Limb (tissue), 2 donors: ENCODE measurements at regions not wholly inside any gene's neighbourhood (a gene's known extent, or its start where the extent isn't known, plus 50 kb on each side); places are given as distances from the start of the nearest gene placed in this dataset.
A peak's percentile ranks its signal among the peaks of the same experiment; 100 is the strongest.

Source experiments
- DNase-seq, 2 donors: peaks; one replicate each; pipeline ENCODE4 v3.0.0-alpha.2; 2016; ENCODE audit errors: extremely low spot score in 2 of 2

DNA sequence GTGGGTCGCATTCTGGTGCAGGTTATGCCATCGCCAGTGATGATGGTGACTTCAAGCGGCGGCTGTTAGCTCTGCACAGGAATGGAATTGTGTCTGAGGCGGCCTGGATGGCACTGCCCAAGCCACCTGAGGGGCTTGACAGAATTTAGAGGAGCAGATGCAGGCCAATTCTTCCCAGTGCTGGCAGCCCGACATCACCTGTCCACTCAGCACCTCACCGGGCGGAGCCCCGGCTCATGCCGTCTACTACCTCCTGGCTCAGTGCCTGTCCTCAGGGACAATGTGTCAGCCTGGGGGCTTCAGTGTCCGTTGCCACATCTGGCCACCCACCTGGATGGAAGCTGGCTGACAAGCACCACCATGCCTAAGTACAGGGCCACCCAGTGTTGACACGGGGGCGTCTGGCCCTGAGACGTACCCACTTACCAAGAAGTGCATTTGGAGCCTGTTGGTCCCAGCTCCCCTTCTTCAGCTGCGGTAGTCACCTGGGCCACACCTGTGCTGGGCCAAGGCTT, 420.5 kb upstream of the MKI67 start:
- no peak for DNase-seq

DNA sequence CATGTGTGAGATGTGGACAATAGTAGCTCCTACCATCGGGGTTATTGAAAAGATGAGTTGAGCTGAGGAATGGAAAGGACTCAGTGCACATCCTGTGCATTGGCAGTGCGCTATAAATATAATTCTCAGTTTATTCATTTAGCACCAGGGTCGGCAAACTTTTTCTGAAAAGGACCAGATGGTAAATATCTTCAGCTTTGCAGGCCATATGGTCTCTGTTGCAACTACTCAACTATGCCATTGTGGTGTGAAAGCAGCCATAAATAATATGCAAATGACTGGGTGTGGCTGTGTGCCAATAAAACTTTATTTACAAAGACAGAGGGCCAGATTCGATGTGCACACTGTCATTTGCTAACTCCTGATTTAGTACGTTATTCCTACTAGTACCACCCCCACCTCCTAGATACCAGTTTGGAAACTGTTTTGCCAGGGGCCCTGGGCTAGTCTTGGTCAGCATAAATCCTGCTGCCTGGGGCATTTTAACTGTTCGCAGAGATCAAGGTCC, 422.9 kb upstream of the MKI67 start:
- no peak for DNase-seq

DNA sequence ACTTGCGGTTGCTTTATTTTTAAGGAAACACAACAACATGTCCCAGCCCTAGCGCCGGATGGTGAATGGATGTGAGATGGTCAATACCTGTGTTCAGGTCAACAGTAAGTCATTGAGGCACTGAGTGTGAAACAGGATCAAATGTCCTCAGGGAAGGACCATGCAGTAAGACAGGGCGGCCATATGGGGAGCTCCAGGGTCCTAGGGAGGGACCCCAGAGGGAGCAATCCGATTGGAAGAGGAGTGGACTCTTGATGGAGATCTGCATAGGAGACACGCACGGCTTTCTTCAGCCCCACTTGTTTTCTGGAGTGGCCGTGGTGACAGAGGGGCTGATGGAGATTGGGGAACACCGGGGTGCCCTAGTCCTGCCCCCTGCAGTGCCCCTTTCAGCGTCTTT, 423.8 kb upstream of the MKI67 start:
- no peak for DNase-seq

DNA sequence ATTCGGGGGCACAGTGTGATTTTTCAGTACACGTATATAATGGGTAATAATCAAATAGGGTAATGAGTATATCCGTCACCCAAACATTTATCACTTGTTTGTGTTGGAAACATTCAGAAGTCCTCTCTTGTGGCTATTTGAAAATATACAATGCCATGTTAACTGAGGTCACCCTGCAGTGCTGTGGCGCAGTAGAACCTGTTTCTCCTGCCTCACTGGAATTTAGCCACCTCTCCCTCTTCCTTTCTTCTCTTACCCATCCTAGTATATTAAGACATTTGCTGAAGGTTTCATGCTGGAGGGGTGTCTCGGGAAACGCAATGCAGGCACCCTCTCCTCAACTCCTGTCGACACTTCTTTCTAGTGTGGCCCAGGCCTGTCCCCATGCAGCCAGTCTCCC, 425.3 kb upstream of the MKI67 start:
- no peak for DNase-seq

DNA sequence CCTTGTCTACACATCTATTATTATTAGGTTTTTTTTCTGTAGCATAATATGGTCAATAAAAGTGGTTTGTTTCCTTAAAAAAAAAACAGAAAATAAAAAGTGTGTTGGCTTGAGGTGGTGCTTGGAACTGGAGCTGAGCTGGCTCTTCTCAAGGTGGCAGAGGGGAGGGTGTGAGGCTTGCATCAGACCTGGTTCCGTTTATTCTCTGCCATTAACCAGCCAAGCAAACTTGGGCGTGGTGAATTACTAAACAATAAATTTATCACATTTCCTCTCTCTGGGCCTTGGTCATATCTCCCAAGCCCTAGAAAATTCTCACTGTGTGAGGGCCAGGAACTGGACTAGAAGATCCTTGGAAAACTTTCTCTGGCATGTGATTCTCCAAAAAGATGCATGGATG, 427.5 kb upstream of the MKI67 start:
- DNase-seq, result no peak

DNA sequence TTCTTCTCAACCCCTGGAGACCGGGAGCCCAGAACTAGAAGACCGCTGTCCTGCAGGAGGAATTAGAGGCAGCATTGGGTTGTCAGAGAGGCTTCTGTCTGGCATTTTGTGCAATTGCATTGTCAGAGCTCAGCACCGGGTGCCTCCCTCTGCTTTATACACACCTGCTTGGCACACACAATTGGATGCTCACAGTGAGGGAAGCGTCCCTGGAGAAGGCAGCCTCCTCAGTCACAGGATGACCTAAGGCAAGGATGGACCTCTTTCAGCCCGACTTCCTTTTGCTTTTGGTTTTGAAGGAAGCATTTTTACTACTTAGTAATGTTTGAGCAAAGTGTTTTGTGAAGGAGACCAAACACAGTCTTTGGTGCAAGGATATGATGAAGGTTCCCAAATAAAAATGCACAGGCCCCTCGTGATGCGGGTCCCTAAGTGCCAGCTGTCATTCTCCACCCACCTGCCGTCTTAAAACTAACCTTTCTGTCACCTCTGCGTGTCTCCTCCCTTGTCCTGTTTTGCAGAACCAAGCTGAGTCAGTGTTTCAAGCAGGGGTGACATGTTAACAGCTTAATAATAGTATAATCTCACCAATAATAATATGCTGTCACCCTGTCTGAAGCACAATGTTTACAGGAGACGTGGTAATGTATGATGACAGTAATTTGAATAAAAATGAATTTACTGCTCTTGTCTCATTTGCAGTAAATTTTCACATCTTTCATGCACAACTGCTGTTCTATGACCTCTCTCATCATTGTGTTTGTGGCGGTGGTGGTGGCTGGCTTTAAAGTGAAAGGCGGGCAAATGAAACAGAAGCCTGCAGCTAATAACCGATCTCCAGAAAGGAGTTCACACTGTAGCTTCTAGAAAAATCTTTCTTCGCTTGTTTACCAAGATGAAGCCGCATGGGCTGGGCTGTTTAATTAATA, 430.2 kb upstream of the MKI67 start:
- DNase-seq, result no peak

DNA sequence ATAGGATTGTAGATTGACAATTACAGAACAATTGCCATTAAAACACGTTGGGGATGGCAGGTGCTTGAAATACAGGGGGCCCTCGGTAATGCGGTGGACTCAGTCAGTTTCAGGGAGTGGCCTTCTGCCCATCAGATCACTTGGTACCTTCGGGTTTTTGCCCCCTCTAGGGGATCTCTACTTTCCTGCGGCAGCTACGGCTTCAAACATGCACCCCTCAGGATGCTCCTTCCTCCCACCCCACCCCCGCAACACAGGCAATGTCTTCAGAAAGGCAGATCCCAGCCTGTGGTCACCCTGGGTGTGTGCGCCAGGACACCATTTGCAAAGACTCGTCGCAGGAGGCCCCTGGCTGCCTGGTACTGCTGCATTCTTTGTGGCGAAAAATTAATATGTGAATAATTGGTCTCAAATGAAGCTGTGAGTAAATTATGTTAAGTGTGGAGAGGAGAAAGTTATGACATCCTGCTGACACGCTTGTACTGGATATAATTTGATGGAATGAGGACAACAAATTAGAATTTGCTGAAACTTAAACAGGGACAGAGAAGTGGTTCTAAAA, 431.0 kb upstream of the MKI67 start:
- no peak for DNase-seq

DNA sequence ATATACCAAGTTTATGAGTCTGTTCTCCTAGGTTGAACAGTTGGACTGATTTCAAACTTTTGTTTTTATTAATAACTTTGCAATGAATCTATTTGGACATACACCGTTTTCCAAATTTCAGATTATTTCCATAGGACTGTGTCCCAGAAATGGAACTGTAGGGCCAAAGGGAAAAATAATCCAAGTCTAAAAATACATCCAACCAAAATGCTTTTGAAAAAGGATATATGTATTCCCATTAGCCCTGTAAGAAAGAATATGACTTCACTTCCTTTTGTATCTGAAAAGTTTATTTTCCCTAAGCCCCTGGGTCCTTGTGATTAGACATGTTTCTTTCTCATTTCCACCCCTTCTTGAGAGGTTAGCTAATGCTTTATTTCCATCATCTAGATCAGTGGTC, 434.2 kb upstream of the MKI67 start:
- no peak for DNase-seq

DNA sequence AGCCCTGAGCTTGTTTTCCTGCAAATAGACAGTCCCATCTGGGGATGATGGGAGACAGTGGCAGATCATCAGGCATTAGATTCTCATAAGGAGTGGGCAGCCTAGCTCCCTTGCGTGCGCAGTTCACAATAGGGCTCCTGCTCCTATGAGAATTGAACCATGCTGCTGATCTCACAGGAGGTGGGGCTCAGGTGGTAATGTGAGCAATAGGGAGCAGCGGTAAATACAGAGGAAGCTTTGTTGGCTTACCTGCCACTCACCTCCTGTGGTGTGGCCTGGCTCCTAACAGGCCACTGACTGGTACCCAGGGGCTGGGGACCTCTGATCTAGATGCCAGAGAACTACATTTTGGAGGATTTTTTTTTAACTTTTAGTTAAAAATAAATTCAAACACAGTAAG, 434.8 kb upstream of the MKI67 start:
- peak in 1 of 2 donors; percentile 10 for DNase-seq

DNA sequence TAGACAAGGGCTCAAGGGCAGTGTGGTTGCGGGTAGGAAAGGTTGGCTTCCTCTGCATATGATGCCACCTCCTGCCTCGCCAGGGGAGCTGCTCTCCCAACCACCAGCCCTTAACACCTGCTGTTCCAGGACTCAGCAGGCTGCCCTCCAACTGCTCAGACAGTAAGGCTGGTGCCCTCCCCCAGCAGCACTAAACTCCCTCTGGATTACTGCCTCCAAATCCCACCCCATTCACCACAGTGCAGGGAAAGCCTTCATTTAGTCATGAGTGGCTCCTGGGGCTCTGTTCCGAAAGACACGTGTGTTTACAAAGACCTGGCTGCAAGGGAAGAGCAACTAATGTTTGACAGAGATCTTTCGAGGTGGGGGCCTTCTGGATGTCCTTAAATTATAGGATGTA, 437.2 kb upstream of the MKI67 start:
- peak in 1 of 2 donors; percentile 5 for DNase-seq

DNA sequence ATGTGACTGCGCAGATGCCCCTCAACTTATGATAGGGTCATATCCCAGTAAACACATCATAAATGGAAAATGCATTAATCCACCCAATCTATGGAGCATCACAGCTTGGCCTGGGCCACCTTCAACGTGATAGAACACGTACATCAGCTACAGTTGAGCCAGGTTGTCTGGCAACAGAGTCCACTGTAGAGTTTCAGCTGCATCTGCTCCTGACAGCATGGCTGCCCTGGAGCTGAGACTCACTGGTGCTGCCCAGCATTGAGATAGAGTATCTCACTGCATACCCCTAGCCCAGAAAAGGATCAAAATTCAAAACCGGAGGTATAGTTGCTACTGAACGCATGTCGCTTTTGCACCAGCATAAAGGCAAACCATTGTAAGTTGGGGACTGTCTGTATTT, 437.7 kb upstream of the MKI67 start:
- DNase-seq, result peak in 1 of 2 donors; percentile 3

DNA sequence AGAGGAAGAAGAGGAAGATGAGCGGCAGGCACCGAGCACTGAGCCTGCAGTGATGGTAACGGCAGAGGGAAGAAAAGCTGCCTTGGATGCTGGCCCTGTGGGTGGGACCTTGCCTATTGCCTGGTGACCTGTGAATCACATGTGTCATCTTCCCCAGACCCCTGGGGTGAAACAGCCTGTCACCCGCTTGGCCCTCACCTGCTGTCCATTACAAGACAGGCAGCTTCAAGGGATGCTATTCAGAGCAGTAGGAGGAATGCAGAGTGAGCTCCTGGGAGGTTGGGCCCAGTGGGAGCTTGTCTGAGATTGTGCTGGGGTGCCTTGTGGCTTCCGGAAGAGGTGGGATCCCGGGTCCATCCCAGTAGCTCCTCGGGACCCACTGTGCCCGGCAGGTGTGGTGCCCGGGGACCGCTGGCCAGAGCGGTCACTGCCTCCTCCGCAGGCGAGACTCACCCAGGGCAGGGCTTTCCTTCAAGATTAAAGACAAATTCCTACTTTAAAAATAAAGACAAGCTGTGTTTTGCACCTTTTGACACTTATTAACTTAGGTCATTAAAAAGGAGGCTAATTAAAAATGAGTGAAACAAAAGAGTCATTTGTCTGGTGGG, 440.2 kb upstream of the MKI67 start:
- no peak for DNase-seq

DNA sequence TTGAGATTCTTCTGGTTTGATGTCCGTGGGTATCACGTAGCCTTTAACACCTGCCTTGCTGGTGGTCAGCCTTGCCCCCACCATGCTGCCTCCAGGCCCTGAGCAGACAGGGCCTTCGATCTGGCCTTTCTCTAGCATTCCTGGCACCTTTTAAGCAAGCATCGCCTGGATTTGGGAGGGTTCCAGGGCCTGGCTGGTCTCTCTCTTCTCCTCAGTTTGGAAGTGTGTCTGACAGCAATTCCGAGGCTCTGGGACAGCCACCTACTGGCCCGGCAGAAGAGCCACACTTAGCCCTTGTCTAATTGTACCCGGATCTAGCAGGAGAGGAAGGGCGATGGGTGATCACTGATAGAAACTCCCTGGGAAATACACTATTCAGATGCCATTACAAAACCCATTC, 441.3 kb upstream of the MKI67 start:
- no peak for DNase-seq

DNA sequence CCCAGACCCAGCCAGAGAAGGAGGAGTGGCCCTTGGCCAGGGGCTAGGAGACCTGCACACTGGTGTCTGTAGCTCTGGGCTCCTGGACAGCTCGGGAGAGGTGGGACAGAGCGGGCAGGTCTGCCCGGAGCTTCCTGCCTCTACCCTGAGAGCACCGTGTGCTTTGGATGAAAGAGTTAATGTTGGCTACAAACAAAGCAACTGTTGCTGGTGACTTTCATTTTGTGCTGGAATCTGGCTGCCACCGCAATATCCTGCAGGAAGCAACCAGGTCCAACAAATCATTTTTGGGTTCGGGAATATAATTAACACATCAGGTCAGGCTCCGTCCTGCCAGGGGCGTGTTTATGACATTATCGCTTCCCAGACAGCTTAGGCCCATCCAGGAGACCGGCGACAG, 441.8 kb upstream of the MKI67 start:
- DNase-seq, result no peak

DNA sequence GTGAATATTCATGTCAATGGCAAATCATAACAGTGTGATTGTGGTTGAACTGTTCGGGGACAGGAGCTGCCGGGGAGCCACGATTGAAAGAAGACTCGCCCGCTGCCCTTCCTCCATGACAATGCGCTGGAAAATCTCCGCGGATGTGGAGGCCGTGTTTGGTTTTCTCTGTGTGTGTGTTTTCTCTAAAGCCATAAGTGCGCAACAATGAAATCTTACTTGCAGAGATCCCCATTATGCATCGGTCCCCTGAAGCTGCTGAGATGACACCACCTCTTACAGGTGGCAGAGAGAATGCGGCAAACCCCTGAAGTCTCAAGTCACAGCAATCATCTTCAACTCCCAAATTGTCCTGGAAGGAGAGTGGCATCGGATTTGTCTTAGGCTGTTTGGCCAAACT, 442.3 kb upstream of the MKI67 start:
- no peak for DNase-seq

DNA sequence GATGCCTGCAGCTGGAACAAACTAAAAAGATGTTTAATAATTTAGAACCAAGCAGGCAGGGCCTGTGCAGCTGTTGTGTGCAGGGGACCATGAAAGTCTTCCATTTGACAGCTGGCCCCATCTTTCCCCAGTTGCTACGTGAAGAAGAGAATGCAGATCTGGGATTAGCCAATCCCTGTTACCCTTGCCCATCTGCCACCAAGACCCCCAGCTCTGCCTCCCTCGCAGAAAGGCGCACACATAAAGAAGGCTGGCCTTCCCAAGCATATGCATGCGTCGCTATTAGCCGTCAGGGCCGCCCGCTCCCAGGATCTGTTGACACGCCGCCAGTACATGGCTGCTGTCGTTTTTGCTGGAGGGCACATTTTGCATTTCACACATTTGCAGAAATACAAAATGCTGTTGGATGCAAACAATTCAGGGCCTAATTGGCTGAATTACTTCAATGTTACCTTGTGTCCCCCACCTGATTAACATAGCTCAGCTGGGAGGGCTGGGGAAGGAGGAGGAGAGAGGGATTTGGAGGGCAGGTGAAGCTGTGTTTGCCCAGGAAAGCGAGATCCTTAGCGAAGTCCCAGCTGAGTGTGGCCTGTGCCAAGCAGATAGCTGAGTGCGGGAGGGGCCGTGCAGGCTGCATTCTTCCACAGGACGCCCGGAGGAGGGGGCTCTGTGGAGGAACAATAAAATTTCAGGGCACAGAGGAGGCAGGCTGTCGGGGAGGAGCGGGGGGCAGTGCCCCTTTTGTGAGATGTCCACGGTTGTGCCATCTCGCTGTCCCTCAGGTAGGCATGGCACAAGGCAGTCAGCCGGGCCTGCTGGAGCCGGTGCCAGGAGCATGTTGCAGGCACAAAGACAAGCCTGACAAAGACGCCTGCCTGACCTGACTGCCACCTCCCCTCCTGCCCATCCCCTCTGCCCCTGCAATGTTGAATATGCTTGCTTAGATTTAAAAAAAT, 443.0 kb upstream of the MKI67 start:
- peak; percentile 64 to 76 for DNase-seq

DNA sequence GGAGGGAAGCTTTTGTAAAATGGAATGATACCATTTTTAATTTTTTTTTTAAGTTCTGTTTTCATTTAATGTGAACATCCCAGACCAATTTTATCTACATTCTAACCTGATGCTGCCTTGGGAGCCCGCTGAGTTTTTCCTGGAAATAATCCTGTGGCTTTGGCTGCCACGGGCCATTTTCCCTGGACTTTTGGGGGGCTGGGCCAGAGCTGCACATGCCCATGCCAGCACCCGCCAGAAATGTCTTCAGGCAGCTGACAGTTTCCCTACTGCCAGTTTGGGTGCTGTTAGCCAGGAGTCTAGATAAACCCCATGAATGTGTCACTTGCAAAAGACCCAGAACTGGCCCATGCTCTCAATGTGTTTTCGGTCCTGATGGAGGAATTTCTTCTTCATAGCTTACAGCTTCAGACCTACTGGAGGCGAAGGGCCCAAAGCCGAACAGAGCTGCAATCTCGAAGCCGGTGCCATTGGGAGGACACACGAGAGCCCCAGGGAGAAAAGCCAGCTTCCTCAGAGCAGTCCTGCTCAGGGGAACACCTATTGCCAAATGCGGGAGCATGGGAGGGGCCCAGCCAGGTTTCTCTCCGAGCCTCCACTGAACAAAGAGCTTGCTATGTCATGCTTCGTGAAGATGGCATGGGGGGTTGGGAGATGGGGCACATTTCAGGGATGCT, 444.2 kb upstream of the MKI67 start:
- no peak for DNase-seq

DNA sequence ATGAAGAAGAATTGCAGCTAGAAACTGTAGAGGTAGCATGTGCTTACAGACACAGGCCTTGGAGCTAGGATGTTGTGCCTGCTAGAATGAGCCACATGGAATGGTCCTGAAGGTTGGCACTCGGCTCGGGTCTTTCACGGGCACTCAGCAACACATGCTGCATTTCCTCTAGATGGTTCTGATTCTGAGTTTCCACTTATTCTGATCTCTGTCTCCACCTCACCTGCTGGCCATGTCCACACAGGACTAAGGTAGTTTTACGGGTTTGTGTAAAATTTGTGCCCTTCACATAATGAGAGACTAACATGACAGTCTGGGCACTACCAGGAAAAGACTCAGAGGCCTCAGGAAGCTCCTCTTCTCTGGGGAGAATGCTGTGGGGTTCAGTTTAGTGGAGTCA, 444.8 kb upstream of the MKI67 start:
- no peak for DNase-seq

DNA sequence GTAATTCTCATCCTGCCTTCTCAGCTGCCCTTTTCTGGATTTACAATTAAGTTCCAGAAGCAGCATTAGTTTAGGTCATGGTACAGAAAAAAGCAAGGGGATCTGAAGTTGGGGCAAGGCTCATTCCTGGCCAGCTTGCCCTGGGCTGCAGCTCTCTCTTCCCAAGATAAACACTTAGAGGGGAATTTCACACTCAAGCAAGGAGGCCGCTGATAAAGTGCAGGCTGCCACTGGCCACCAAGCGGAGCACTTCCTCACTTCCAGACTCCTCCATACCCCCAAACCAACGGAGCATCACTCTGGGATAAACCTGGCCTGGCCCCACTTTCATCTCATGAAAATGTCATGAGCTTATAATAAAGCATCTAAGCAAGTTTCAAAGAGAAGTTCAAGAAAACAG, 445.5 kb upstream of the MKI67 start:
- DNase-seq, result no peak

DNA sequence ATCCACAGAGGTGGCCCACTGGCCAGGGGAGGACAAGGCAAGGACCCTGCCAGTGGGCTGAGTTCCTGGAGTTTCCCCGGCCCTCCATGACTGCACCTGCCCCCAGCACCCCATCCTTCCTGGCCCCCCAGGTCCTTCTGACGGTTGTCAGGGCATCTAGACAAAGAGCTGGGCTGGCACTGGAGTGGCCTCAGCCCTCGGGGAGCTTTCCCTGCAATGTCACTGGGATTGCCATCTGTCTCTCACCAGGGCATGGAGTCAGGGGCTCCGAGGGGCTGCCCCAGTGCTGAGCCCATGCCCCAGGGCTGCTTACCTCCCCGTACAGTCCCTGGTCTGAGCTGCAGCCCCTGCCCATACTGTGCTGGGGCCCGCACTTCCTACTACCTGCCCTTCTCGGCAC, 446.5 kb upstream of the MKI67 start:
- no peak for DNase-seq
